ENCODE measurements at regions not wholly inside any gene's neighbourhood (a gene's known extent, or its start where the extent isn't known, plus 50 kb on each side); places are given as distances from the start of the nearest gene placed in this dataset.

GRCh38 chr12:92560713-92561542 lies 141.9 kb upstream of the PLEKHG7 start:
- Histone ChIP-seq H3K27ac (peak overlapping the region; percentile 1 to 49; a peak in 3 of 6 replicates), H3K4me3 (no peak overlapping the region), H3K4me1 (peaks cover 31% of the 10 kb centered on the region), H3K9me3 (0 out of 3 replicates have a peak, but pooled peaks cover 2% of the 10 kb centered on the region), H3K4me2 (0 out of 3 replicates have a peak overlapping the region, but pooled peaks have one; percentile 14)
- CTCF ChIA-PET = interaction anchor here (1.0 to 1.1 kb wide), 2 partner anchors 9 to 35 kb away, joined by 3 to 5 read pairs; no protein-coding TSS in a partner anchor
- ATAC-seq (no peak), DNase-seq (ENCODE audit: low read depth in 1 of 2, low spot score in 1 of 2) (no peak), FAIRE-seq (no peak)
- no peak for TF ChIP-seq CBX8 (IDR thresholded peaks at IDR 0.05)
- POLR2A ChIA-PET = no interaction called here
- 72% methylated on average over 6 of the region's 6 CpGs for WGBS (ENCODE audit: missing lambda C conversion rate)

GRCh38 chr12:92558806-92559205 lies 144.0 kb upstream of the PLEKHG7 start:
- DNase-seq (ENCODE audit: low read depth in 1 of 2, low spot score in 1 of 2) (no peak), ATAC-seq (peak; percentile 75 to 76; a peak in 5 of 6 replicates), FAIRE-seq (no peak)
- H3K4me3 ChIP-seq = no peak overlapping the region
- H3K27ac ChIP-seq = peak overlapping the region; percentile 70 to 84
- peak overlapping the region; percentile 72 for H3K4me2 ChIP-seq
- POLR2A ChIA-PET = interaction anchor here (1.0 kb wide), 1 partner anchor 413 kb away, joined by 3 read pairs; the partner anchor contains the start of gene BTG1
- H3K4me1 ChIP-seq = peaks cover 31% of the 10 kb centered on the region
- TF ChIP-seq ZC3H11A (IDR thresholded peaks at IDR 0.05) = no peak
- peak; percentile 66 for TF ChIP-seq MAFK (IDR thresholded peaks at IDR 0.05; ENCODE audit: partially characterized antibody)
- no peak for TF ChIP-seq RNF2 (IDR thresholded peaks at IDR 0.05; ENCODE audit: borderline replicate concordance, low read depth)
- no peak for TF ChIP-seq FOSL2 (IDR thresholded peaks at IDR 0.05)
- TF ChIP-seq FOSL2 (CRISPR knock-in tag; IDR thresholded peaks at IDR 0.05) = peak; percentile 65
- CTCF ChIA-PET = no interaction called here
- H3K9me3 ChIP-seq = no peaks in the 10 kb centered on the region
- 26% methylated on average over 2 of the region's 2 CpGs for WGBS (ENCODE audit: missing lambda C conversion rate)

GRCh38 chr12:92558215-92558773 lies 144.5 kb upstream of the PLEKHG7 start:
- ATAC-seq (peak; percentile 45 to 71; a peak in 3 of 6 replicates), DNase-seq (ENCODE audit: low read depth in 1 of 2, low spot score in 1 of 2) (no peak), FAIRE-seq (peak; percentile 73)
- WGBS (ENCODE audit: missing lambda C conversion rate) = 18% methylated on average over 1 of the region's 1 CpG
- TF ChIP-seq CEBPB (IDR thresholded peaks at IDR 0.05) (peak; percentile 30 to 51; a peak in 2 of 4 replicates), EP300 (IDR thresholded peaks at IDR 0.05) (no peak; a peak in 1 of 5 replicates), GATA3 (IDR thresholded peaks at IDR 0.05; ENCODE audit: borderline replicate concordance) (peak; percentile 83; the same call in 1 of the 2 replicates)
- no peaks in the 10 kb centered on the region for H3K9me3 ChIP-seq
- ChIA-PET CTCF (no interaction called here), POLR2A (interaction anchor here (1.0 kb wide), 1 partner anchor 413 kb away, joined by 3 read pairs; the partner anchor contains the start of gene BTG1)
- H3K4me2 ChIP-seq = peak overlapping the region; percentile 72
- peak overlapping the region; percentile 70 to 84 for H3K27ac ChIP-seq
- peaks cover 31% of the 10 kb centered on the region for H3K4me1 ChIP-seq
- no peak overlapping the region for H3K4me3 ChIP-seq

- no peak overlapping the region for H3K4me2 ChIP-seq
- FAIRE-seq = no peak
Observed at GRCh38 chr12:92557422-92557724, 145.4 kb upstream of the PLEKHG7 start.

More at GRCh38 chr12:92557422-92557724, 145.4 kb upstream of the PLEKHG7 start:
- H3K9me3 ChIP-seq = no peaks in the 10 kb centered on the region
- ChIA-PET CTCF (interaction anchor here (1.1 to 1.4 kb wide), 2 partner anchors 14 to 77 kb away, joined by 3 to 4 read pairs; no protein-coding TSS in a partner anchor), POLR2A (no interaction called here)
- 97% methylated on average over 2 of the region's 2 CpGs for WGBS (ENCODE audit: missing lambda C conversion rate)
- H3K27ac ChIP-seq = peak overlapping the region; percentile 53 to 70; a peak in 3 of 6 replicates
- no peak overlapping the region for H3K4me3 ChIP-seq
- DNase-seq (ENCODE audit: low read depth in 1 of 2, low spot score in 1 of 2) (no peak), ATAC-seq (no peak)
- TF ChIP-seq JUNB (IDR thresholded peaks at IDR 0.05) (no peak), PBX3 (IDR thresholded peaks at IDR 0.05) (no peak), CEBPB (IDR thresholded peaks at IDR 0.05) (no peak), ELK1 (IDR thresholded peaks at IDR 0.05; ENCODE audit: low read depth, low read length) (no peak)
- H3K4me1 ChIP-seq = peaks cover 38% of the 10 kb centered on the region

Data from A549 (cell line).